B cell (primary cell): ENCODE measurements at regions not wholly inside any gene's neighbourhood (a gene's known extent, or its start where the extent isn't known, plus 50 kb on each side); places are given as distances from the start of the nearest gene placed in this dataset.

Source experiments
- ATAC-seq: fragments of 200-7000 bp; cut with Tn5 transposase; one replicate; pipeline ENCODE4 v1.10.0; 2021; ENCODE audit warnings: low read depth, mild to moderate bottlenecking, moderate number of reproducible peaks, moderate library complexity
- CTCF ChIA-PET: fragments of 350-600 bp; sonication (Branson Sonifier 250); formaldehyde crosslinking; loops from one replicate; lab custom pipeline; 2021; ENCODE audit warnings: antibody characterized with exemption, inconsistent platforms; lab: Charles Lee
- POLR2A ChIA-PET: fragments of 350-600 bp; sonication (Branson Sonifier 250); formaldehyde crosslinking; loops from one replicate; lab custom pipeline; 2021; ENCODE audit warnings: antibody characterized with exemption; lab: Charles Lee
- DNase-seq: peaks from one replicate; pipeline ENCODE4 v3.0.0; 2013
- H2AFZ ChIP-seq: 2 replicates; pipeline ENCODE4 v1.6.1; 2012; ENCODE audit warnings: mild to moderate bottlenecking, low read depth, low read length; ENCODE audit not compliant: insufficient read depth, poor library complexity, severe bottlenecking
- H3K27ac ChIP-seq, 2 donors: 1 replicate in 1 of 2; 2 replicates in 1 of 2; pipeline ENCODE4 v1.5.1; 2012 to 2013; ENCODE audit warnings: low read length in 2 of 2, mild to moderate bottlenecking in 2 of 2, moderate library complexity in 1 of 2
- H3K27me3 ChIP-seq, 4 experiments: fragments of 200-600 bp in 1 of 4; sonication (generic) in 1 of 4; replicated peaks in 1 of 4; 1 replicate in 2 of 4; 2 replicates in 2 of 4; pipeline versions ENCODE4 v1.6.1 to v1.7.0; 2013 to 2016; ENCODE audit warnings: low read length in 3 of 4, mild to moderate bottlenecking in 2 of 4, mixed read lengths in 1 of 4, moderate library complexity in 1 of 4; ENCODE audit not compliant: insufficient read depth in 4 of 4, control insufficient read depth in 3 of 4; ENCODE audit errors: control extremely low read depth in 1 of 4
- H3K36me3 ChIP-seq, 2 experiments: replicated peaks in 1 of 2; 1 replicate in 1 of 2; 2 replicates in 1 of 2; pipeline versions ENCODE4 v1.6.1 to v1.7.1; 2013; ENCODE audit warnings: low read length in 1 of 2; ENCODE audit not compliant: insufficient read depth in 2 of 2, control insufficient read depth in 1 of 2; ENCODE audit errors: control extremely low read depth in 1 of 2, extremely low read depth in 1 of 2
- H3K4me1 ChIP-seq, 2 donors: fragments of 200-600 bp in 1 of 2; sonication (generic) in 1 of 2; 1 replicate in 1 of 2; 2 replicates in 1 of 2; pipeline versions ENCODE4 v1.5.1 to v1.6.1; 2013 to 2017; ENCODE audit warnings: low read length in 2 of 2; ENCODE audit not compliant: control insufficient read depth in 2 of 2, insufficient read depth in 2 of 2
- H3K4me2 ChIP-seq: replicated peaks from 2 replicates; pipeline ENCODE3; 2012; ENCODE audit warnings: mild to moderate bottlenecking, low read depth, low read length; ENCODE audit not compliant: poor library complexity, severe bottlenecking
- H3K4me3 ChIP-seq, 5 experiments: fragments of 200-600 bp in 1 of 5; sonication (generic) in 1 of 5; 1 replicate in 3 of 5; 2 replicates in 2 of 5; pipeline versions ENCODE4 v1.5.1 to v1.7.0; 2011 to 2016; ENCODE audit warnings: low read length in 4 of 5, mild to moderate bottlenecking in 4 of 5, low read depth in 2 of 5, control low read depth in 1 of 5, moderate library complexity in 1 of 5; ENCODE audit not compliant: insufficient read depth in 1 of 5; ENCODE audit errors: control extremely low read depth in 1 of 5, extremely low read depth in 1 of 5
- H3K79me2 ChIP-seq: fragments of 200-600 bp; sonication (generic); one replicate; pipeline ENCODE4 v1.6.0; 2016; ENCODE audit warnings: low read length; ENCODE audit not compliant: control insufficient read depth, insufficient read depth
- H3K9ac ChIP-seq: fragments of 200-600 bp; sonication (generic); 2 replicates; pipeline ENCODE4 v1.6.1; 2017; ENCODE audit warnings: mild to moderate bottlenecking, low read length, moderate library complexity
- H3K9me3 ChIP-seq, 3 donors: one replicate each; pipeline versions ENCODE4 v1.6.1 to v1.7.1; 2013; ENCODE audit warnings: low read length in 2 of 3; ENCODE audit not compliant: control insufficient read depth in 2 of 3, insufficient read depth in 1 of 3; ENCODE audit errors: control extremely low read depth in 1 of 3
- H4K20me1 ChIP-seq: 2 replicates; pipeline ENCODE4 v1.6.0; 2012; ENCODE audit warnings: mild to moderate bottlenecking, low read length; ENCODE audit not compliant: insufficient read depth, control insufficient read depth, poor library complexity, severe bottlenecking
- H3K27ac Mint-ChIP-seq: one replicate; pipeline ENCODE4 v1.8.0; 2021; ENCODE audit warnings: mixed read lengths
- H3K27me3 Mint-ChIP-seq: one replicate; pipeline ENCODE4 v1.8.0; 2021; ENCODE audit warnings: mixed read lengths
- H3K4me1 Mint-ChIP-seq: one replicate; pipeline ENCODE4 v1.8.0; 2021; ENCODE audit warnings: mixed read lengths
- H3K4me3 Mint-ChIP-seq: one replicate; pipeline ENCODE4 v1.8.0; 2021; ENCODE audit warnings: mixed read lengths
- H3K9me3 Mint-ChIP-seq: one replicate; pipeline ENCODE4 v1.8.0; 2022; ENCODE audit warnings: mixed read lengths; ENCODE audit not compliant: insufficient read depth
- EZH2 ChIP-seq: IDR thresholded peaks from 2 replicates; pipeline ENCODE4 v1.6.1; 2012; ENCODE audit warnings: borderline replicate concordance, low read depth, mild to moderate bottlenecking, moderate library complexity, low read length; ENCODE audit not compliant: insufficient read depth, poor library complexity, severe bottlenecking
- WGBS: methylation state at CpG from one replicate; pipeline ENCODE4 v1.1.5; 2013; ENCODE audit warnings: missing lambda C conversion rate; ENCODE audit not compliant: insufficient coverage; 5-methylcytosine and 5-hydroxymethylcytosine counted together
- intact Hi-C: fragments of 100-400 bp; cut with micrococcal nuclease; formaldehyde crosslinking; loops from one replicate; pipeline ENCODE4 v1.10.0; 2022
- TF ChIP-seq, protein P1 (sequence below): fragments of 200-600 bp; IDR thresholded peaks from one replicate; pipeline ENCODE4 v1.8.0; 2022; ENCODE audit warnings: antibody characterized with exemption, mild to moderate bottlenecking

GRCh38 chr12:95358111-95359083 lies 115.6 kb upstream of the METAP2 start:
- Histone ChIP-seq H3K27ac (no peak overlapping the region), H3K79me2 (no peaks in the 10 kb centered on the region), H3K4me3 (no peak overlapping the region), H3K4me1 (peaks cover 0 to 4% of the 10 kb centered on the region in 2 donors), H2AFZ (peak overlapping the region; percentile 25), H4K20me1 (no peaks in the 10 kb centered on the region), H3K36me3 (no peaks in the 10 kb centered on the region), H3K9ac (no peak overlapping the region), H3K27me3 (no peaks in the 10 kb centered on the region), H3K9me3 (no peaks in the 10 kb centered on the region), H3K4me2 (no peak overlapping the region)
- ATAC-seq: no peak
- H3K27ac Mint-ChIP-seq: no peak overlapping the region
- no peak overlapping the region for H3K4me3 Mint-ChIP-seq
- no peak for DNase-seq
- intact Hi-C loops: no loop called here
- no peaks in the 10 kb centered on the region for H3K9me3 Mint-ChIP-seq
- TF ChIP-seq EZH2: no peak
- TF ChIP-seq, protein P1, sequence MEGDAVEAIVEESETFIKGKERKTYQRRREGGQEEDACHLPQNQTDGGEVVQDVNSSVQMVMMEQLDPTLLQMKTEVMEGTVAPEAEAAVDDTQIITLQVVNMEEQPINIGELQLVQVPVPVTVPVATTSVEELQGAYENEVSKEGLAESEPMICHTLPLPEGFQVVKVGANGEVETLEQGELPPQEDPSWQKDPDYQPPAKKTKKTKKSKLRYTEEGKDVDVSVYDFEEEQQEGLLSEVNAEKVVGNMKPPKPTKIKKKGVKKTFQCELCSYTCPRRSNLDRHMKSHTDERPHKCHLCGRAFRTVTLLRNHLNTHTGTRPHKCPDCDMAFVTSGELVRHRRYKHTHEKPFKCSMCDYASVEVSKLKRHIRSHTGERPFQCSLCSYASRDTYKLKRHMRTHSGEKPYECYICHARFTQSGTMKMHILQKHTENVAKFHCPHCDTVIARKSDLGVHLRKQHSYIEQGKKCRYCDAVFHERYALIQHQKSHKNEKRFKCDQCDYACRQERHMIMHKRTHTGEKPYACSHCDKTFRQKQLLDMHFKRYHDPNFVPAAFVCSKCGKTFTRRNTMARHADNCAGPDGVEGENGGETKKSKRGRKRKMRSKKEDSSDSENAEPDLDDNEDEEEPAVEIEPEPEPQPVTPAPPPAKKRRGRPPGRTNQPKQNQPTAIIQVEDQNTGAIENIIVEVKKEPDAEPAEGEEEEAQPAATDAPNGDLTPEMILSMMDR: no peak
- no peaks in the 10 kb centered on the region for H3K27me3 Mint-ChIP-seq
- CTCF ChIA-PET: no interaction called here
- WGBS: 66% methylated on average over 5 of the region's 11 CpGs
- peaks cover 5% of the 10 kb centered on the region for H3K4me1 Mint-ChIP-seq
- POLR2A ChIA-PET: no interaction called here

GRCh38 chr12:95365912-95366311 lies 108.0 kb upstream of the METAP2 start:
- Mint-ChIP-seq H3K27ac (no peak overlapping the region), H3K4me3 (no peak overlapping the region), H3K4me1 (peaks cover 5% of the 10 kb centered on the region), H3K9me3 (no peaks in the 10 kb centered on the region), H3K27me3 (no peaks in the 10 kb centered on the region)
- peaks cover 0 to 4% (median 0%) of the 10 kb centered on the region in 4 experiments for H3K27me3 ChIP-seq
- POLR2A ChIA-PET: no interaction called here
- H3K4me1 ChIP-seq: peaks cover 0 to 4% of the 10 kb centered on the region in 2 donors
- H3K79me2 ChIP-seq: no peaks in the 10 kb centered on the region
- H3K4me2 ChIP-seq: no peak overlapping the region
- no peaks in the 10 kb centered on the region for H3K9me3 ChIP-seq
- H3K9ac ChIP-seq: no peak overlapping the region
- intact Hi-C loops: no loop called here
- H3K4me3 ChIP-seq: no peak overlapping the region
- no peak overlapping the region for H2AFZ ChIP-seq
- H4K20me1 ChIP-seq: no peaks in the 10 kb centered on the region
- WGBS: 67% methylated on average over 1 of the region's 2 CpGs
- CTCF ChIA-PET: no interaction called here
- TF ChIP-seq, protein P1: no peak
- no peak for TF ChIP-seq EZH2
- no peaks in the 10 kb centered on the region for H3K36me3 ChIP-seq
- ATAC-seq: no peak
- no peak overlapping the region for H3K27ac ChIP-seq
- DNase-seq: no peak
